HEK293T (cell line): ENCODE measurements at regions not wholly inside any gene's neighbourhood (a gene's known extent, or its start where the extent isn't known, plus 50 kb on each side); places are given as distances from the start of the nearest gene placed in this dataset.

Source experiments
- CTBP1 ChIP-seq: fragments of 450-650 bp; IDR thresholded peaks from 2 replicates; pipeline ENCODE4 v1.6.1; 2016; ENCODE audit warnings: borderline replicate concordance
- FOXA1 ChIP-seq: fragments of 450-650 bp; IDR thresholded peaks from 2 replicates; pipeline ENCODE4 v1.6.1; 2016; ENCODE audit warnings: mild to moderate bottlenecking
- NFRKB ChIP-seq: fragments of 450-650 bp; IDR thresholded peaks from 2 replicates; pipeline ENCODE4 v1.6.1; 2016; ENCODE audit warnings: mild to moderate bottlenecking, moderate library complexity
- SP1 ChIP-seq: fragments of 450-650 bp; IDR thresholded peaks from 2 replicates; pipeline ENCODE4 v1.6.1; 2017
- SUZ12 ChIP-seq: fragments of 450-650 bp; IDR thresholded peaks from 2 replicates; pipeline ENCODE4 v1.6.1; 2016; ENCODE audit warnings: mild to moderate bottlenecking

DNA sequence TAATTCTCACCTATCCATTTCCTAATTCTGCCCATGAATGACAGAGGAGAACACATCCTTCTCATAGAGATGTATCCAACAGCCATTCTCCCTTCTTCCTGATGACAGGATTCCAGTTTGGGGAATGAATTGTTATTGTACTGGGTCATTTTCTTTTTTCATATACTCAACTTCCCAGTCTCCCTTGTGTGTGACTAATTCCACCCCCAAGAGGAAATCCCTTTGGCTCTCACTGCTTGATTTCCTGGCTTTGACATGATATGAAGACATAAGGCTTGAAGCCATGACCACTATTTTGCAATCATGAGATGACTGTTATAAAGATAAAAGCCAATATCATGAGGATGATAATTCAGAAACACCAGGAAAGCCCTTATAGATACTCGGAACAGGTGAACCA is 384.7 kb upstream of the ACVR2A start:
- TF ChIP-seq SUZ12 (no peak), CTBP1 (no peak), FOXA1 (no peak), NFRKB (no peak), SP1 (no peak)
